ENCODE measurements at regions not wholly inside any gene's neighbourhood (a gene's known extent, or its start where the extent isn't known, plus 50 kb on each side); places are given as distances from the start of the nearest gene placed in this dataset.

DNA sequence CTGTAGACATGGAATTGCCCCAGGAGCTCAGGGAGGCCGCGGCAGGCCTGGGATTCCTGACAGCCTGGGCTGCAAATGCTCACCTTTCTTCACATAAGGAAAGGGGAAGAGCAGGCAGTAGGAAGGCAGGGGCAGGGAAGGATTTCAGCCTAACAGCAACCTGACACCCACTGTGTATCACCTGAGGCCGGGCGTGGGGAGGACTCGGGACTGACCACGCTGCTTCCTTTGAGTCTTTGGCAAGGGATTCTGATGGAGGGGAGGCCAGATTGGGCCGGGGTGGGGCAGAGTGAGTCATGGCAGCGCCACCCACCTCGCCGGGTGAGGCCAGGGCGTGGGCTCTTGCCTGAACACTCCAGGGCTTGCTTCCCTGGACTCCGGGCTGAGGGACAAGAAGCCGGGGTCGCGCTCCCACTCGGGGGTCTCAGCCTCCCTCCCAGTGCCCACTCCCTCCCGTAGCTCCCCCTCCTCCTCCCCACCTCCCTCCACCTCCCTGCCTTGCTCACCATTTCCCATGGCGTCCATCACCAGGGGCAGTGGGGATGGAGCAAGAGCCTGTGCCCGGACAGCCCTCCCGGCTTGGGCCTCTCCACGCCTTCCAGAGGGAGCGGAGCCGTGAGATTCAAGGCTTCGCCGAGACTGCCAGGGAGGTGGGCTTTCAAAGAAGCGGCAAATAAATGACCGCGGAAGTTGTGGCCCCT lies 247.9 kb upstream of the RTL1 start:
- no peaks in the 10 kb centered on the region for H3K27me3 ChIP-seq (replicated peaks; ENCODE audit: control insufficient read depth, insufficient read depth, low read length)
- TF ChIP-seq, protein P1, sequence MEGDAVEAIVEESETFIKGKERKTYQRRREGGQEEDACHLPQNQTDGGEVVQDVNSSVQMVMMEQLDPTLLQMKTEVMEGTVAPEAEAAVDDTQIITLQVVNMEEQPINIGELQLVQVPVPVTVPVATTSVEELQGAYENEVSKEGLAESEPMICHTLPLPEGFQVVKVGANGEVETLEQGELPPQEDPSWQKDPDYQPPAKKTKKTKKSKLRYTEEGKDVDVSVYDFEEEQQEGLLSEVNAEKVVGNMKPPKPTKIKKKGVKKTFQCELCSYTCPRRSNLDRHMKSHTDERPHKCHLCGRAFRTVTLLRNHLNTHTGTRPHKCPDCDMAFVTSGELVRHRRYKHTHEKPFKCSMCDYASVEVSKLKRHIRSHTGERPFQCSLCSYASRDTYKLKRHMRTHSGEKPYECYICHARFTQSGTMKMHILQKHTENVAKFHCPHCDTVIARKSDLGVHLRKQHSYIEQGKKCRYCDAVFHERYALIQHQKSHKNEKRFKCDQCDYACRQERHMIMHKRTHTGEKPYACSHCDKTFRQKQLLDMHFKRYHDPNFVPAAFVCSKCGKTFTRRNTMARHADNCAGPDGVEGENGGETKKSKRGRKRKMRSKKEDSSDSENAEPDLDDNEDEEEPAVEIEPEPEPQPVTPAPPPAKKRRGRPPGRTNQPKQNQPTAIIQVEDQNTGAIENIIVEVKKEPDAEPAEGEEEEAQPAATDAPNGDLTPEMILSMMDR (IDR thresholded peaks at IDR 0.05; ENCODE audit: insufficient read depth, low read length, poor library complexity, severe bottlenecking): no peak
- no peak overlapping the region for H3K4me3 ChIP-seq (replicated peaks; ENCODE audit: low read depth, low read length)
- no peak for DNase-seq (ENCODE audit: extremely low read depth, insufficient read length)
- H3K36me3 ChIP-seq (ENCODE audit: control insufficient read depth, insufficient read depth, low read length): no peaks in the 10 kb centered on the region

DNA sequence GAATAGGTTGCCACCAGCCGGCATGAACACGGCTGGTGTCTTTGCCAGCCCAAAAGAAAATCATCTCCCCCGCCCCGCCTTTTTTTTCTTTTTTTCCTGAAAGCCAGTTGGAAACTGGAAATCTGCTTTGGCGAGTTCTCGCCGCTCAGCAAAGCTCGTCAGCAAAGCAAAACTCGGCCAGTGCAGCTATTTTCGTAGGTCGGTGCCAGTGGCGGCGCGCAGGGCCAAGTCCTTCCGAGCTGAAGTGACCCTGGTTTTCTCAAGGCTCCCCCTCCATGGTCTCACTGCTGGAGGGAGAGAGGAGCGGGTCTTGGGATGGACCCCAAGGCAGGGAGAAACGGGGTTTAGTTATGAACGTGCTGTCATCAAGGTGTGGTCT lies 248.4 kb upstream of the RTL1 start:
- H3K4me3 ChIP-seq (replicated peaks; ENCODE audit: low read depth, low read length): no peak overlapping the region
- no peak for DNase-seq (ENCODE audit: extremely low read depth, insufficient read length)
- H3K36me3 ChIP-seq (ENCODE audit: control insufficient read depth, insufficient read depth, low read length): no peaks in the 10 kb centered on the region
- H3K27me3 ChIP-seq (replicated peaks; ENCODE audit: control insufficient read depth, insufficient read depth, low read length): no peaks in the 10 kb centered on the region
- TF ChIP-seq, protein P1 (IDR thresholded peaks at IDR 0.05; ENCODE audit: insufficient read depth, low read length, poor library complexity, severe bottlenecking): no peak

DNA sequence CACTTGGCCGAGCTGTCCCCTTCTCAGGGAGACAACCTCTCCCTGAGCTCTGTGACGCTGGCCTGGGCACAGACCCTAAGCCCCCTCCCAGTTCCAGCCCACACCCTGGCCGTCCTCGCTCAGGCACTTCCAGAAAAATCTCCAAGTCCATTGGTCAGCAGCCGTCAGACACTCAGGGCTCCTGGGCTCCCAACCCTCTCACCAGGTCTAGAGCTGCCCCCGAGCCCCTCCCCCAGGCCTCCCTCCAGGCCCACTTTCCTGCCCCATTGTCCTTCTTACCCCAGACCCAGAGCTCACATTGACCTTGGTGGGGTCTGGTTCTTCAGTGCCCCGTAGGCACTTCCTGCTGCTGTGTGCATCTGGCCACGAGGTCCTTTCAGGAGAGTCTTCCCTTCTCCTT lies 249.3 kb upstream of the RTL1 start:
- no peak overlapping the region for H3K4me3 ChIP-seq (replicated peaks; ENCODE audit: low read depth, low read length)
- no peaks in the 10 kb centered on the region for H3K36me3 ChIP-seq (ENCODE audit: control insufficient read depth, insufficient read depth, low read length)
- no peaks in the 10 kb centered on the region for H3K27me3 ChIP-seq (replicated peaks; ENCODE audit: control insufficient read depth, insufficient read depth, low read length)
- TF ChIP-seq, protein P1 (IDR thresholded peaks at IDR 0.05; ENCODE audit: insufficient read depth, low read length, poor library complexity, severe bottlenecking): no peak
- no peak for DNase-seq (ENCODE audit: extremely low read depth, insufficient read length)

DNA sequence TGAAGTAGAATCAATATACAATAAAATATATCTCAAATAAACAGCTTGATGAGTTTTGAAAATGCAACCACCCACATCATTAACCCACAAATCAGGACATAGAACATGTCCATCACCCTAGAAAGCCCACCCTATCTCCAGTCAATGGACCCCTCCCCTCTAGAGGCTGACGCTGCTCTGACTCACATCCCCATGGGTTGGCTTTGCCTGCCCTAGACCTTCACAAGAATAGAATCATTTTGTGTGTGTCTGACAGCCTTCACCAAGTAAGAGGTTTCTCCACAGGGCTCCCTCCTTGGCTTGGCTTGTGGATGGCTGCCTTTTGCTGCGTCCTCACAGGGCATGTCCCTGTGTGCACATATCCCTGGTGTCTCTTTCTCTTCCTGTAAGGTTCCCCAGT lies 250.2 kb upstream of the RTL1 start:
- H3K4me3 ChIP-seq (replicated peaks; ENCODE audit: low read depth, low read length): no peak overlapping the region
- DNase-seq (ENCODE audit: extremely low read depth, insufficient read length): no peak
- TF ChIP-seq, protein P1 (IDR thresholded peaks at IDR 0.05; ENCODE audit: insufficient read depth, low read length, poor library complexity, severe bottlenecking): no peak

DNA sequence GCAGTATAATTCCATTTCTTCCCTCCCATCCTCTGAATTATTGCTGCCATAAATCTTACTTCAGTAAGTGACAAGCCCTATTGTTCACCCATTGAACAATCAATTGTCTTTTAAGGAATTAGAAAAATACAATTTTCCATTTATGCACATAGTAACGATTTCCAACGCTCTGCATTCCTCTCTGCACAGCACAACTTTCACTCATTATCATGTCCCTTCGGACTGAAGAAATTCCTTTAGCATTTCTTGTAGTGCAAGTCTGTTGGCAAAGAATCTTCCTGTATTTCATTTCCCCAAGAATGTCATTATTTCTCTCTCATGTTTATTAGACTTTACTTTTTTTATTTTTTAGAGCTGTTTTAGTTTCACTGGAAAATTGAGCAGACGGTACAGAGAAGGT lies 252.1 kb upstream of the RTL1 start:
- no peak overlapping the region for H3K4me3 ChIP-seq (replicated peaks; ENCODE audit: low read depth, low read length)
- no peak for DNase-seq (ENCODE audit: extremely low read depth, insufficient read length)
- no peaks in the 10 kb centered on the region for H3K27me3 ChIP-seq (replicated peaks; ENCODE audit: control insufficient read depth, insufficient read depth, low read length)
- H3K36me3 ChIP-seq (ENCODE audit: control insufficient read depth, insufficient read depth, low read length): no peaks in the 10 kb centered on the region
- TF ChIP-seq, protein P1 (IDR thresholded peaks at IDR 0.05; ENCODE audit: insufficient read depth, low read length, poor library complexity, severe bottlenecking): no peak

More for the DNA sequence above, 250.2 kb upstream of the RTL1 start:
- Histone ChIP-seq H3K36me3 (ENCODE audit: control insufficient read depth, insufficient read depth, low read length) (no peaks in the 10 kb centered on the region), H3K27me3 (replicated peaks; ENCODE audit: control insufficient read depth, insufficient read depth, low read length) (no peaks in the 10 kb centered on the region)

DNA sequence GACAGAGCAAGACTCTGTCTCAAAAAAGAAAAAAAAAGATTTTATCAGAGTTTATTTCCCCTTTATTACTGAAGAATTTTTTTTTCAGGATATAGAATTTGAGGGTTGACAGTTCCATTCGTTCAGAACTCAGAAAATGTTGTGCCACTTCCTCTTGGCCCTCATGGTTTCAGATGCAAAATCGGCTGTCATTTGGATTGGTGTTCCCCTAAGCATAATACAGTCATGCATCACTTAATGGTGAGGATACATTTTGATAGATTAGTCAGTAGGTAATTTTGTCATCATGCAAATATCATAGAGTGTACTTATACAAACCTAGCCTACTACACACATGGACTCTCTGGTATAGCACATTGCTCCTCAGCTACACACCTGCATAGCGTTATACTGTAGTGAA lies 263.9 kb upstream of the RTL1 start:
- Histone ChIP-seq H3K27me3 (replicated peaks; ENCODE audit: control insufficient read depth, insufficient read depth, low read length) (no peaks in the 10 kb centered on the region), H3K4me3 (replicated peaks; ENCODE audit: low read depth, low read length) (no peak overlapping the region), H3K36me3 (ENCODE audit: control insufficient read depth, insufficient read depth, low read length) (no peaks in the 10 kb centered on the region)
- TF ChIP-seq, protein P1 (IDR thresholded peaks at IDR 0.05; ENCODE audit: insufficient read depth, low read length, poor library complexity, severe bottlenecking): no peak
- no peak for DNase-seq (ENCODE audit: extremely low read depth, insufficient read length)
